ENCODE measurements at regions not wholly inside any gene's neighbourhood (a gene's known extent, or its start where the extent isn't known, plus 50 kb on each side); places are given as distances from the start of the nearest gene placed in this dataset.

GRCh38 chr7:86592185-86592584 is 51.5 kb upstream of the GRM3 start:
- DNase-seq (no peak), ATAC-seq (no peak)
- Histone ChIP-seq H3K4me1 (no peaks in the 10 kb centered on the region), H3K4me3 (no peak overlapping the region), H3K36me3 (no peaks in the 10 kb centered on the region), H3K27ac (no peak overlapping the region), H3K9me3 (no peaks in the 10 kb centered on the region), H3K27me3 (no peaks in the 10 kb centered on the region)
- intact Hi-C loops (cut with DNase I): no loop called here
- no peak for TF ChIP-seq CTCF (IDR thresholded peaks at IDR 0.05)

GRCh38 chr7:86574006-86574405 is 69.7 kb upstream of the GRM3 start:
- ATAC-seq: no peak
- no peak for TF ChIP-seq CTCF (IDR thresholded peaks at IDR 0.05)
- intact Hi-C loops (cut with DNase I): no loop called here
- Histone ChIP-seq H3K36me3 (no peaks in the 10 kb centered on the region), H3K27ac (no peak overlapping the region), H3K4me1 (no peaks in the 10 kb centered on the region), H3K27me3 (no peaks in the 10 kb centered on the region), H3K9me3 (no peaks in the 10 kb centered on the region), H3K4me3 (no peak overlapping the region)
- no peak for DNase-seq

- DNase-seq (no peak), ATAC-seq (no peak)
- peaks cover 2% of the 10 kb centered on the region for H3K9me3 ChIP-seq
- H3K4me3 ChIP-seq: no peak overlapping the region
- no peaks in the 10 kb centered on the region for H3K4me1 ChIP-seq
- no peaks in the 10 kb centered on the region for H3K36me3 ChIP-seq
- H3K27me3 ChIP-seq: no peaks in the 10 kb centered on the region
- no peak overlapping the region for H3K27ac ChIP-seq
- intact Hi-C loops (cut with DNase I): no loop called here
- TF ChIP-seq CTCF (IDR thresholded peaks at IDR 0.05): no peak
These were observed 84.8 kb upstream of the GRM3 start for GRCh38 chr7:86558680-86559501.

- intact Hi-C loops (cut with DNase I): no loop called here
- no peak for DNase-seq
- TF ChIP-seq CTCF (IDR thresholded peaks at IDR 0.05): no peak
These were observed 109.1 kb upstream of the GRM3 start for GRCh38 chr7:86534641-86535040.

GRCh38 chr7:86504229-86504628 is 139.5 kb upstream of the GRM3 start:
- ATAC-seq (no peak), DNase-seq (no peak)
- Histone ChIP-seq H3K9me3 (no peaks in the 10 kb centered on the region), H3K36me3 (no peaks in the 10 kb centered on the region), H3K4me1 (no peaks in the 10 kb centered on the region), H3K27me3 (no peaks in the 10 kb centered on the region), H3K4me3 (no peak overlapping the region), H3K27ac (no peak overlapping the region)
- intact Hi-C loops (cut with DNase I): no loop called here
- TF ChIP-seq CTCF (IDR thresholded peaks at IDR 0.05): no peak

More at GRCh38 chr7:86534641-86535040, 109.1 kb upstream of the GRM3 start:
- no peak overlapping the region for H3K4me3 ChIP-seq
- H3K27me3 ChIP-seq: no peaks in the 10 kb centered on the region
- no peaks in the 10 kb centered on the region for H3K9me3 ChIP-seq
- H3K4me1 ChIP-seq: no peaks in the 10 kb centered on the region
- no peak for ATAC-seq
- no peak overlapping the region for H3K27ac ChIP-seq
- H3K36me3 ChIP-seq: no peaks in the 10 kb centered on the region

Measured in upper lobe of right lung (tissue), 1 donor.